ENCODE measurements at regions not wholly inside any gene's neighbourhood (a gene's known extent, or its start where the extent isn't known, plus 50 kb on each side); places are given as distances from the start of the nearest gene placed in this dataset.

DNA sequence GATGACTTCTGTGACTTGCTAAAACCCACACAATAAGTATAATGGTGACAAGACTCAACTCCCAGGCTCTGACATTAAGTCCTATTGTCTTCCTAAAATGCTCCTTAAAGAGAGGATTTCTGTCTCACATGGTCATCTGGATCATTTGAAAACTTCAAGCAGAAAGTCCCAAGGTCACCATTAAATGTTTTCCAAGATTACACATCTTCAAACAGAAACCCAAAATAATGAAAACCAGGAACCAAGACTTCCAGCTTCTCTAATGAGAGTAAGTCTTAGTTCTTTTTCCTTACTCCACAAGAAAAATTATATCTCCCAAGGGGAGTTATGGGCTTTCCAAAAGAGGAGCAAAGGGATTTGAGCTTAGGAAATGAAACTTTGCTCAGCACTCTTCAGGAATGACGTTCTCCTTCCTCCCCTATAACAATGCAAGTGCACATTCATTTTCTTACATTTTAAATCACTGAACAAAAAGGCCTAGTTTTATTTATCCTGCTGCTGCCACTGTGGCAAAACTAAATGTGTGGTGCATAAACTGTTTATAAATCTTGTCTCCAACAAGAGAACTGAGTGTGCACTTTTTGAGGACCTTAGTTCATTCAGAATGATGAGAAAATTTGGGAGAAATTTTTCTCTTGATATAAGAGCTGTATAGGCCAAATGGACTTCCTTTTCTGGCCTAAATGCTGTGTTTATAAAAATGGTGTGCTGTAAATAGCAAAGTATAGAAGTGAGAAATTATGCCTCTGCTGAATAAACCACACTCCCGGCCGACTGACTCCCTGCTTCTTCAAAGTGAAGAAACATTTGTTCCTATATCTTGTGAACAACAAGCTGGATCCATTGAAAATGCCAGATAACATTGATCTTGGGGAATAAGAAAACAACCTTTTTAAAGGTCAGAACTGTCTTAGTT is 148.4 kb upstream of the PLEKHG7 start:
- DNase-seq (ENCODE audit: low spot score): no peak

DNA sequence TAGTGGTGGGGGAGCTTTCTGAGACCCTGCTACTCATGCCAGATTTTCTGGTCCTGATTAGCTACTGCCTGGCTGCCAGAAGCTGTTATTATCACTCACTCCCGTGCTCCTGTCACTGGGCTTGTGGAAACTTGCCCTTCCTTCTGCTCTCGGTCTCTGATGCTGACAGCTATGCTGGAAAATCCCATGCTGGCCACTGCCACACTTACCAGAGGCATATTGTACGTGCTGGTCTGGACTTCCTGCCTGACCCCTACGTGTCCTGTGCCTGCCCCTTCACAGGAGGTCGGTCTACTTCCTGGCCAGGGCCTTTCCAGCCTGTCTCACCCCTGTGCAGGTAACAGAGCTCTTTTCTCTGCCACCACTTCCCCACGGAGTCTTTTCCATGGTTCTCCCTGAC is 149.4 kb upstream of the PLEKHG7 start:
- peak; percentile 60 for DNase-seq (ENCODE audit: low spot score)

DNA sequence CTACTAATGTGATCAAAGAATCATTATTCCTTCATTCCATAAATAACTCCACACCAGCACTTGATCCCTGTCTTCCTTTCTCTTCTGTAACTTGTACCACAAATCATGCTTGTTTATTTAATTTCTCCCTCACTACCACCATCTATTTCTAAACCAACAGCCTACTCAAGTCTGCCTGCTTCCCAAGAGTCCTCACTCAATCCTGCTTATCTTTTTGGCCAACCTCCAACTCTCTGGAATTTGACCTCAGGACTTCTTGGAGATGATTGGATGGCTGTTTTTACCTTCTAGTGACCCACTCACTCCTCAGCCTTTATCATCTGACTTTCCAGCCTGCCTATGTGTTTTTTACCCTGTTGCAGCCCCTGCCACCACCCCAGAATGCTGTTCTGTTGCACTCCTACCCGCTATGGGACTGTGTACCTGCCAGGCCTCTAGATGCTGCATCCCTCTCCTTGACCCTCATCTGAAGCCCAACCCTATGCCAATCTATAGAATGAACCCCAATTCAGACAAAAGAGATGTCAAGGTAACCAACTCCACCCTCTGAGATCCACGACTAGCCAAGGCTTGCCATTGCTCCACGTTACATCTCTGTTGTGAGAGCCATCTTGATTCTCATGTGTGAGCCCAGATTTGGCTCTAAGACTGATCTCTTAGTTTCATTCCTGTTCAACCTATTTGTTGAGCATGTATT is 150.2 kb upstream of the PLEKHG7 start:
- peak; percentile 56 for DNase-seq (ENCODE audit: low spot score)

DNA sequence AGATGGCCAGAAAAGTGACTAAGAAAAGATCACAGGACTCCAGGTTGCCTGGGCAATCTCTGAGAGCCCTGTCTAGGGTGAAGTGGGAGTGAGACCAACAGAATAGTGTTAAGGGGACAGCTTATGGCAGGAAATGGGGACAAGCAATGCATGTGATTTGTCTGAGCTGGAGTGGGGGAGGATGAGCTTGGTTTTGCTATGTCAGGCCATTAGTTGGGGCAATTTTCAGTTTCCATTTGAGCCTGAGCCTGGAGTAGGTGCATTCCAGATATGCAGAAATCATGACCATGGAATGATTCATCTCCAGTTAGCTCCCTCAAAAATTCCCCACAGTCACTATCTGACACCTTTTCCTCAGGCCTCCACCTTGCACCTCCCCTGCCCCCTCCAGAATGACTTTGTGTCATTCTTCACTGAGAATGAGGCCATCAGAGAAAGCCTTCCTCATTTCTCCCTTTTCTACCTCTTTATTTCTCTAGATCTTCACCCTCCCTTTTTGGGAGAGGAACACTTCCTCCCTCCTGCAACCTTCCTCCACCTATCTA is 150.9 kb upstream of the PLEKHG7 start:
- DNase-seq (ENCODE audit: low spot score): no peak

DNA sequence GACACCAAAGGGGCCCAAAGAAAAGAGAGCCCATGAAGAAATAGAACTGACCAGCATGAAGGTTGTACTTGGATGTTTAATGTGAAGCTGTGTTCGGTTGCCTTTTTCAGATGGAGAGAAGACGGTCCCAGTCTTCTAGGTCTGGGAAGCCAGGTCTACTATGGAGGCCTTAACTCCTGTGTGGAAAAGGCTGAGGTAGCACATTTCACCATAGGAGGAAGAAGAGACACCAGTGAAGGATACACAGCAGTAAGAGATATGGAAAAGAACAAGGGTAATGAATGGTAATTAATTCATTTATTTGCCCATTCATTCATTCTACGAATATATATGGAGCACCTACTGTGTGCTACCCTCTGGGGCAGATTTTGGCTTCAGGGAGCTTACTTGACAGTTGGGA is 151.6 kb upstream of the PLEKHG7 start:
- DNase-seq (ENCODE audit: low spot score): no peak

DNA sequence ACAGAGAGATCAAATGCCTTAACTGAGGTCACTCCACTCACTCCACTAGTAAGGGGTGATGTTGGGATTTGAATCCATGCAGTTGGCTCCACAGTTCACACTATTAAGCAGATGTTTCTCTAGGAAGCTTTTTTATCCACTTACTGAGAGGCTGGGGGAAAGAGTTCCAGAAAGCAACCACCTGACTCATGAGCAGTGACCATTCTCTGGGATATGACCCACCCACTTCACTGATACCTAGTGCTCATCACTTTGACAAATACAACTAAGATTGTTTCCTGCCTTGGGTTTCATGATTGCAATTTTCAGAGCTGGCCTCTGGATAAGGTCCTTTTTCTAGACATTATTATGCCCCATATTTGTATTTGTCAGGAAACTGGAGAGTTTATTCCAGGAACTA is 152.1 kb upstream of the PLEKHG7 start:
- no peak for DNase-seq (ENCODE audit: low spot score)

DNA sequence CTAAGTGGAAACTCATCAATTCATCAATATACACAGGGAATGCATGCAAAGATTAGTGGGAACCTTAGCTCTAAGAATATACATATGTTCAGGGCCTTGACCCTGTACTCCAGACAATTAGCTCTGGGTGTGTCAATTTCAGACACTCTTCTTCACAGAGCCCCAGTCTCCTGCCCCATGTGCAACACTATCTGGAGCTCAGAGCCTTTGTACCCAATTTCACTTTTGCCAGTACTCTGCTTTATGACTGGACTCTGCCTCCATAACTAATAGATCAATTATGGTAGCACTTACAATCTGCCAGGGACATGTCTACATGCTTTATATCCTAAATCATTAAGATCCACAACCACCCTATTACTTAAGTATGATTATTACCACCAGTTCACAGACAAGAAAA is 152.5 kb upstream of the PLEKHG7 start:
- DNase-seq (ENCODE audit: low spot score): no peak

DNA sequence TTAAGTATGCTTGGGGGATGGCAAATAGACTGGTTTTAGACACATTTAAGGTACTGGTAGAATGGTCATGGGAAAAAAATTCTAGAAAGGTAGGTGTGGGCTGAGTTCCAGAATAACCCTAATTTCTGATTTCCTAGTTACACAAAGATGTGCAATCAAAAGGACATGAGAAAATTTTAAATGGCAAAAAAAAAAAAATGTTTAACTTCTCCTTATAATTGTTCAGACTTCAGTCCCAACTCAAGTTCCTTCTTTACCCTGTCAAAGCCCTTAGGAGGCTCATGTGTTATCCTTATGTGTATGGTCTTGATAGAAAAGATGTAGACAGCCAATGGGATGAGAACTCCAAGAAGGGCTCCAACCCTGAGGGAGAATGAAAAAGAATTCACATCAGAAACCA is 153.3 kb upstream of the PLEKHG7 start:
- no peak for DNase-seq (ENCODE audit: low spot score)

DNA sequence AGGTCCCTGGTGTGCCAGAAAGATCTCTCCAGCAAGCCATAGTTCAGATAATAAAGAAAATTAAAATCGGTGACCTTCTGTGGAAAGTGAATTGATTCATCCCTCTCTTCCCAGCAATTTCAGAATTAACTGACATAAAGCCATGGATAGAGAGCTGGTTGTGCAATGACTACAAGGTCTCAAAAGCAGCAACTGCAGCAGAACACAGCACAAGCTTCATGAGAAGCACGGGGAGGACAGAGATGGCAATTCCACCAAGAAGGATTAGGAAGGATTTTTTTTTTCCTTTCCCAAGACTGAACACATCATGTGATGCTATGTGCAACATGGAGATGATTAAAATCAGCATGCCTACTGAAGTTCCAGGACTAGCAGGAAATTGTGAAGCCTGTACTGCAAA is 154.9 kb upstream of the PLEKHG7 start:
- DNase-seq (ENCODE audit: low spot score): no peak

DNA sequence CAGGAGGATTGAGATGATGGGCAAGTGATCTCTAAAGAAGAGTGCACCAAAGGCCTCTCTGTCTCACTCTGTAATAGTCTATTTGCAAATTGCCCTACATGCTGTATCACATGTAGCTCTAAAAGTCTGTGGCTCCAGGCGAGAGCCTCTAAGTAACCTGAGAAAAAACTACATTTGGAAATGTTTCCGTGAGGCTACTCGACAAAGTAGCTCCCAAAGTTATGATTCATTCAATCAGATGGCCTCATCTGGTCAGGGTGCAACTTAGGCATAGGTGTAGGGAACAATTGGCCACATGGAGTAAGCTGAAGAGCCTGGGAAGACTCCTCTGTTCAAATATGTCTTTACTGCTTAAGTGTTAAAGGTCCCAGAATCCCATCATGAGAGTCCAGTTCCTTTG is 155.4 kb upstream of the PLEKHG7 start:
- DNase-seq (ENCODE audit: low spot score): no peak

DNA sequence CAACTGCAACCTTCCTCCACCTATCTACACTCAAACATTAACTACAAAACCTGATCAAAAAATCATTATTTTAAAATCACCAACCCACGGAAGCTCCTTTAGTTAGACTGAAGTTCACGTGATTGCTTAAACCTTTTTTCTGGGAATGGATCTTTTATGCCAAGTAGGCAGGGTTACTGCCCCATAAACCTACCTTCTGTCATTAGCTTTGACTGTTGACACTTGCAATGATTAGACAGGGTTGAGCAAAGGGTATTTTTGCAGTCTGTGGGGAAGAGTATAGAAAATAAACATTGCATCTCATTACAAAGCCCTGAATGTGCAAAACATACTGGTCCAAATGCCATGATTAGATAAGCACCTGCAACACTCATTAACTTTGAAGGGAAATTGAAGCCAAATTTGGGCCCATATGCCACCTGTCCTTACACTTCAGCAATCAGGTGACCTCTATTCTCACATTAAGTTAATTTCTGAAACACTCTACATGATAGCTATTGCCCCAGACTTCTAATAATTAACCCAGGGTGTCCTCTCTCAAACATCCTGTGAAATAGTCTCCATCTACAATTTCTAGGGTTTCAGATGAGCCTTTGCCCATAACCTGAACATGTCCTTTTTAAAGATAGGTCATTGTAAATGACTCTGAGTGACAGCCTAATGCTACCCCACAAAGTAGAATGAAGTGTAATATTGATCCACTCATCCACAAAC is 156.0 kb upstream of the PLEKHG7 start:
- DNase-seq (ENCODE audit: low spot score): no peak

DNA sequence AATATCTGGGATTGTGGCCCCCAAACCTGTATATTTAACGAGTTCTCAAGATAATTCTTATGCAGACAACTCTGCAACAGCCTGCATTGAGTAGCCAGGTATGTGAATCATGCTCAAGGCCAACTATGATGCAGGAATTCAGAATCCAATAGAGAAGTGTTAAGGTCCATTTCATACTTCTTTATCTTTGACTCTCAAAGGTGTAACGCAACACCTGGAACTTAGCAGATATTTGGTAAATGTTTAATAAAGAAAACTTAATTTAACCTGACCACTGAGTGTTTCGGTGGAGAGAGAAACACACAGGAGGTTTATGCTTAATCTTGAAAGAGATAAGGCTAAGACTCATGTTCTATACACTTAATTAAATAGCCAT is 156.5 kb upstream of the PLEKHG7 start:
- DNase-seq (ENCODE audit: low spot score): no peak

DNA sequence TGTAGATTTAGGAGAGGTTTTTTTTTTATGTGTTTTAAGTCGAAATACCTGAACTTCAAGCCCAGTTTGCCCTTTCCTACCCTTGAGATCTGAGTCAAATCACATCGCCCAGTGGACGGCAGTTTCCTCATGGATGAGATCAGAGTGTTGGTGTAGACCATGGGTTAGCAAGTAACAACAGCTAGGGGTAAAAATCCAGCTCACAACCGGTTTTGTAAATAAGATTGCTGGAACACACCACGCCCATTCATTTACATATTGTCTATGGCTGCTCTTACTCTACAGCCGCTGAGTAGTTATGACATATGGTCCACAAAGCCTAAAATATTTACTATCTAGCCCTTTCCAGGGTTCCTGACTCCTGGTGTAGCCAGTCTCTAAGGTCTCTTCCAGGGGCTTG is 158.5 kb upstream of the PLEKHG7 start:
- DNase-seq (ENCODE audit: low spot score): no peak

DNA sequence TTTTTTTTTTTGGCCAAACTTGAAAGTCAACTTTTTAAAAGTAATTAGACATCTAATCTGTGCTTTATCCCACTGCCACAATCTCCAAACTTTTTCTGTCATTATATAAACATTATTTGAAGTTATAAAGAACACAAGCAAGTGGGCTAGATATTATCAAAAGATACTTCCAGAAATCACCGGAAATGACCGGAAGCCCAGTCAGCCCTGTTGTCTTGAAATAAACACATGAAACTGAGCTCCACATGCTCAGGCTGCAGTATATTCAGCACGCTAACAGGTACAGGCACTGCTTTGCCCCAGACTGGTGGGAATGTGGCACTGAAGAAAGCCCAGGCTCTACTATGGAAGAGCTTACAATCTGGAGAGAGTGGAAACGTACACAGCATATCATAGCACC is 158.9 kb upstream of the PLEKHG7 start:
- no peak for DNase-seq (ENCODE audit: low spot score)

DNA sequence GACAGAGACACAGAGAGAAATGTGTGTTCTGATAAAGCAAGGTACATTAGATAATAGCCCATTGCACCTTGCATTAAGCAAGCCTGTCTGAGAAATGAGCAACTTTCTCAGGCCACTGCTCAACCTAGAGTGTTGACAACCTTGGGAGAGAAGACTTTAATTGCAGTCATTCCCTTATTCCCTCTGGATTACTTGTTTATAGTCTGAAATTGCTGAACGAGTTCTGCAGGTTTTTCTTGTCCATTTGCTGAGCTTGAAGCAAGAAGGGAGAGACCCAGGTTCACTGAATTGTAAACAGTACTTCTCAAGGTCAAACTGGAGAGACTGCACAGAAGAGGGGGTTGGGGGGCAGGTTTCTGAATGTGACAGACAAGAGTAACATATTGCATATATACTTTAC is 159.4 kb upstream of the PLEKHG7 start:
- DNase-seq (ENCODE audit: low spot score): peak; percentile 71

DNA sequence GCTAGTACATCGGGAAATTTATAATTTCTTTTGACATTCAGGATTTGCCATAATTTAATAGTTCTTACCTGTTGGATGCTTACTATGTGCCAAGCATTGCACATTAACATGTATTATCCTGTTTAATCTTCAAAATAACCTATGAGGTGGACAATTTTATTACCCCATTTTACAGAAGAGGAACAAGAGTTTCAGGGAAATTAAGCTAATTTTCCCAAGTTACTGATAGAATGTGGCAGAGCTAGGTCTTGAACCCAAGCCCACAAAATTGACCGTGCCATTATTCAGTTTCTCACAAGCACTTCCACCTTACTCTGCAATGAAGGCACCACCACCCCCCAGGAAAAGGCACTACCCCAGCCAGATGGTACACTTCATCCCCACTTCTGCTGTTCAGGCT is 161.1 kb upstream of the PLEKHG7 start:
- no peak for DNase-seq (ENCODE audit: low spot score)

DNA sequence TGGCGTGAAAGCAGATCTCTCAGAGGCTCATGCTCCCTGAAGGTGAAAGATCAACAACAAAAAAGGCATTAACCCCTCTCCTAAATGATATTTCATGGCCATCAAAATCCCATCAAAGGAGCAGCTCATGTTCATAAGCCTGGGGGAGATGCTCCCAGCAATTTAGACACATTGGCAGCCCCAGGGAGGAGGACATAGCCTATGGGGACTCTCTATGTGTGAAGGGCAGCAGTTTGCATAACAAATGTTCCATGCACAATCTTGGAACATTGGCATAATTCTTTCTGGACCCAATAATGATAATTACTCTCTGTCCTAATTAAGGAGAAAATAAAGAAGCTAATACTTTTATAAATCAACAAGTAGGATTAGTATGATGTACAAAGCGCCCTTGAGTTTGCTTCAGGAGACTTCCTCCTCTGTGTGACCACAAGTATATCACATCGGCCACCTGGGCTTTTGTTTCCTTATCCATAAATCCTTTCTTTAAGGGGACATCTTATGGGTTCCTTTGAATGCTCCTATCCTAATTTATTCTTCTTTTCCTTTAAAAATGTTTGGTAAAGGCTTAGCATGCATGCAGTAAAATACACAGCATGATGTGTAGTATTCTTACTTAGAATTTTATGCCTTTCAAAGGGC is 161.9 kb upstream of the PLEKHG7 start:
- DNase-seq (ENCODE audit: low spot score): no peak

DNA sequence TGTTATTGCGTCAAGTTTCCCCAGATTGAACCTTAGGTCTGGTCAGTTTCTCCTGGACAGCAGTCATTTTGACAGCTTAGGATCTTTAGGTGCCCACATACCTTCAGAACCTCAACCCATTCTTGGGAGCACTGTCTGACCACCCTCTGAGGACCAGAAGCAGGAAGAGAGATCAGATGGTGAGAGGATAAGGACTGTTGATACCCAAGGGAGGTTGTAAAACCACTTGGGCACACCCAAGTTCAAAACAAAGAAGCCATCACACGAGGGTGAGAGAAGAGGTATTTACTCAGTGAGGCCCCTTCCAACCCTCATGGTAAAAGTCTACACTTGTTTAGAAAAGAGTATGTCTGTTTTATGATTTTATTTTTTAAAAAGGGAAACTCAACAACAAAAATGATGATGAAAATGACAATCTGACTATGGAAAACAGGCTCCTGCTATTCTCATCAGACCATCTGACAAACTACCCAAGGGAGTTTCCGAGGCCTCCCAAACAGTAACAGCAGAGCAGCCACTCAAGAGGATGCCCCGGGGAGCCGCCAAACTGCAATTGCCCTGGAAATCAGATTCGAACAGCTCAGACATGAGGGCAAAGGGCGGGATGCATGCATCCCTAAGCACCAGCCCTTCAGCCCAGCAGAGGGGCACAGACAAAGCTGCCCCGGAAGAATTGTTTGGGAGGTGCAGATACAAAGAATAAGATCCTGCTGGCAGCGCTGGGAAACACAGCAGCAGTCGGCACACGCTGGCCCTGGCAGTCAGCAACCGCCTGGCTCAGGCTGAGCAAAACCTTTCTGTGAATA is 162.6 kb upstream of the PLEKHG7 start:
- DNase-seq (ENCODE audit: low spot score): no peak

DNA sequence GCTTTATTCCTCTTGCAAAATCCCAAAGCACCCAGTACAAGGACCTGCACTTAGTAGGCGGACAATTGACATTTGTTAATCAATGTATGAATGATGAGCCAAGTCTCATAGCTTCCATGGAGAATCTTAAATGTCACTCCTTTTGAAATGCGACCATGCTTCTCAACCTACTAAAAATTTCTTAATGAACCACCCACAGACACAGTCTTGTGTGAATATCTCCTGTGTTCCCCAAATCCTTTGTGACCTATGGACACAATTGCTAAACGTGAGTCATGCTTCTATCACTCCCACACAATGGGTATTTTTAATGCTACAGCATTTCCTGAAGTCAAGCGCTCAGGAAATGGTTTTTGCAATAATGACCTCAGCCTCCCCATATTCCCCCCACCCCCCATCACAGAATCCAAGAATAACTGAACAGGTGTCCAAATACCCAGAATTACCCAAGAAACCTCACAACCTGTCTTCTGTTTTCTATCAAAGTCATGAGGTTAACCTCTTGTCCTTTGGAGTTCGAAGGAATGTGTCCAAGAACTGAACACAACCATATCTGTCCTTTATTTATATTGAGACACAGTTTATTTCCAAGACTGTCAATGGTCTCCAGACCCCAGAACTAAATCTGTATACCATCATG is 163.6 kb upstream of the PLEKHG7 start:
- no peak for DNase-seq (ENCODE audit: low spot score)

DNA sequence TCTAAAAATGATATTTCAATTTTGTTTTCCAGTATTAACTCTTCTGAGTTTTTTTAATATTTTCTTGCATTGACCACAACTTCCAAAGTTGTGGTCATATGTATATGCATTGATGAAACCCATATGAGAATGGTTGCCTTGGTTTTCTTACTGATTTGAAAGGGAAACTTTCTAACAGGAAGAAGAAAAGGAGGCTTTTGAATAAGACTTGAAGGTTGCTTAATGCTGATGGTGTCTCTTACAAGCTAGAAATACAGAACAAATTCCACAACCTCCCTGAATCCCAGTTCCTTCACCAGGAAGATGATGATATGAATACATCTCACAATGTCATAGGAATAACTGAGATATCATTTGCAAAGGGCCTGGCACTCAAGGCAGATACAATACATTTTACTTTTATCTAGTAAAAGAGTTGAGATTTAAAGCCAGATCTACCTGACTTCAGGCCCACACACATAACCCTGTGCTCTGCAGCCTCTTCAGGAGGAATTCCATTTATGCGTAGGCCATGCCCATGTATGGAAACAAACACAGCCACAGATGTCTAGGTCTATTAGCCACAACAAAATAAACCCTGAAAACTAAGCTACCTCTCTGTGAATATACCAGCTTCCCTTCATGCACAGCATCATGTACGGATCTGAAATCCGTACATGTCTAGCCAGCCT is 165.4 kb upstream of the PLEKHG7 start:
- DNase-seq (ENCODE audit: low spot score): no peak

Data from umbilical cord (tissue), 1 donor.